Esophagus muscularis mucosa (tissue), 4 donors: ENCODE measurements at regions not wholly inside any gene's neighbourhood (a gene's known extent, or its start where the extent isn't known, plus 50 kb on each side); places are given as distances from the start of the nearest gene placed in this dataset.

Experiments
- EP300 ChIP-seq: sonication (generic); formaldehyde crosslinking; IDR thresholded peaks from one replicate; pipeline ENCODE4 v1.6.1; 2017; ENCODE audit warnings: antibody characterized with exemption
- POLR2A ChIP-seq: fragments of 450-650 bp; IDR thresholded peaks from one replicate; pipeline ENCODE4 v1.6.1; 2017; ENCODE audit warnings: antibody characterized with exemption, moderate library complexity, mild to moderate bottlenecking, low read depth
- POLR2AphosphoS5 ChIP-seq, 2 donors: sonication (generic); formaldehyde crosslinking; IDR thresholded peaks; one replicate each; pipeline ENCODE4 v1.6.1; 2017; ENCODE audit warnings: antibody characterized with exemption in 2 of 2
- TF ChIP-seq, protein P1 (sequence below), 3 experiments: fragments of 200-600 bp in 2 of 3; fragments of 450-650 bp in 1 of 3; sonication (generic) in 2 of 3; IDR thresholded peaks; one replicate each; pipeline ENCODE4 v1.5.1; 2017 to 2019; ENCODE audit warnings: antibody characterized with exemption in 3 of 3, mild to moderate bottlenecking in 2 of 3, moderate library complexity in 1 of 3

GRCh38 chr19:34835631-34836351 is 62.8 kb upstream of the ZNF599 start:
- TF ChIP-seq, protein P1, sequence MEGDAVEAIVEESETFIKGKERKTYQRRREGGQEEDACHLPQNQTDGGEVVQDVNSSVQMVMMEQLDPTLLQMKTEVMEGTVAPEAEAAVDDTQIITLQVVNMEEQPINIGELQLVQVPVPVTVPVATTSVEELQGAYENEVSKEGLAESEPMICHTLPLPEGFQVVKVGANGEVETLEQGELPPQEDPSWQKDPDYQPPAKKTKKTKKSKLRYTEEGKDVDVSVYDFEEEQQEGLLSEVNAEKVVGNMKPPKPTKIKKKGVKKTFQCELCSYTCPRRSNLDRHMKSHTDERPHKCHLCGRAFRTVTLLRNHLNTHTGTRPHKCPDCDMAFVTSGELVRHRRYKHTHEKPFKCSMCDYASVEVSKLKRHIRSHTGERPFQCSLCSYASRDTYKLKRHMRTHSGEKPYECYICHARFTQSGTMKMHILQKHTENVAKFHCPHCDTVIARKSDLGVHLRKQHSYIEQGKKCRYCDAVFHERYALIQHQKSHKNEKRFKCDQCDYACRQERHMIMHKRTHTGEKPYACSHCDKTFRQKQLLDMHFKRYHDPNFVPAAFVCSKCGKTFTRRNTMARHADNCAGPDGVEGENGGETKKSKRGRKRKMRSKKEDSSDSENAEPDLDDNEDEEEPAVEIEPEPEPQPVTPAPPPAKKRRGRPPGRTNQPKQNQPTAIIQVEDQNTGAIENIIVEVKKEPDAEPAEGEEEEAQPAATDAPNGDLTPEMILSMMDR (IDR thresholded peaks at IDR 0.05), result no peak
- no peak for TF ChIP-seq POLR2A
- TF ChIP-seq EP300, result no peak
- TF ChIP-seq POLR2AphosphoS5 (IDR thresholded peaks at IDR 0.05), result no peak
